SK-N-MC (cell line): ENCODE measurements at regions not wholly inside any gene's neighbourhood (a gene's known extent, or its start where the extent isn't known, plus 50 kb on each side); places are given as distances from the start of the nearest gene placed in this dataset.

Source experiments
- DNase-seq: peaks from one replicate; pipeline ENCODE4 v3.0.0-alpha.2; 2011; ENCODE audit warnings: low read depth, low spot score
- H3K27ac ChIP-seq: fragments of 200-600 bp; sonication (generic); 2 replicates; pipeline ENCODE4 v1.5.1; 2016; ENCODE audit warnings: mixed run types
- H3K36me3 ChIP-seq: fragments of 200-600 bp; sonication (generic); 2 replicates; pipeline ENCODE4 v1.6.1; 2017; ENCODE audit warnings: antibody characterized with exemption, low read length, mixed read lengths; ENCODE audit not compliant: insufficient read depth
- H3K4me3 ChIP-seq: fragments of 200-600 bp; sonication (generic); 2 replicates; pipeline ENCODE4 v1.5.1; 2016
- H3K9ac ChIP-seq: fragments of 200-600 bp; sonication (generic); 2 replicates; pipeline ENCODE4 v1.8.0; 2017; ENCODE audit warnings: mixed run types, mixed read lengths; ENCODE audit not compliant: insufficient read length
- H3K9me3 ChIP-seq: fragments of 200-600 bp; sonication (generic); 2 replicates; pipeline ENCODE4 v1.6.1; 2017; ENCODE audit warnings: low read depth, mild to moderate bottlenecking, antibody characterized with exemption, low read length, moderate library complexity, mixed read lengths
- EZH2 ChIP-seq: fragments of 200-600 bp; sonication (generic); IDR thresholded peaks from one replicate; pipeline ENCODE4 v1.6.1; 2017; ENCODE audit warnings: antibody characterized with exemption
- FOXP2 ChIP-seq: optimal IDR thresholded peaks from 2 replicates; pipeline ENCODE3; 2011; ENCODE audit warnings: mild to moderate bottlenecking, moderate library complexity; ENCODE audit not compliant: insufficient read depth; ENCODE audit errors: extremely low read length, control extremely low read depth
- POLR2AphosphoS5 ChIP-seq: IDR thresholded peaks from 2 replicates; pipeline ENCODE4 v1.6.1; 2012; ENCODE audit warnings: mild to moderate bottlenecking, low read depth, low read length, borderline replicate concordance

GRCh38 chr4:137998666-137999429 lies 243.3 kb downstream of the SLC7A11 start:
- no peak for TF ChIP-seq POLR2AphosphoS5
- TF ChIP-seq FOXP2, result no peak
- no peak for TF ChIP-seq EZH2
- no peaks in the 10 kb centered on the region for H3K36me3 ChIP-seq
- no peaks in the 10 kb centered on the region for H3K9me3 ChIP-seq
- DNase-seq, result no peak
- peak overlapping the region; percentile 52; the same call in 1 of the 2 replicates for H3K27ac ChIP-seq
- no peak overlapping the region for H3K9ac ChIP-seq
- no peak overlapping the region; the same call in 1 of the 2 replicates for H3K4me3 ChIP-seq

GRCh38 chr4:137997496-137997895 lies 244.7 kb downstream of the SLC7A11 start:
- Histone ChIP-seq H3K9me3 (no peaks in the 10 kb centered on the region), H3K36me3 (no peaks in the 10 kb centered on the region), H3K27ac (no peak overlapping the region), H3K9ac (no peak overlapping the region), H3K4me3 (no peak overlapping the region)
- TF ChIP-seq FOXP2, result no peak
- no peak for TF ChIP-seq EZH2
- no peak for TF ChIP-seq POLR2AphosphoS5
- DNase-seq, result no peak

- Histone ChIP-seq H3K9ac (no peak overlapping the region), H3K36me3 (no peaks in the 10 kb centered on the region), H3K4me3 (no peak overlapping the region), H3K27ac (no peak overlapping the region), H3K9me3 (no peaks in the 10 kb centered on the region)
- DNase-seq, result no peak
- TF ChIP-seq EZH2 (no peak), FOXP2 (no peak)
Measured at GRCh38 chr4:137994853-137995252, 247.3 kb downstream of the SLC7A11 start.

- H3K4me3 ChIP-seq, result no peak overlapping the region
- H3K9me3 ChIP-seq, result no peaks in the 10 kb centered on the region
- H3K27ac ChIP-seq, result no peak overlapping the region
- DNase-seq, result no peak
- no peak for TF ChIP-seq POLR2AphosphoS5
- TF ChIP-seq FOXP2, result no peak
- no peak for TF ChIP-seq EZH2
- no peak overlapping the region for H3K9ac ChIP-seq
- no peaks in the 10 kb centered on the region for H3K36me3 ChIP-seq
Measured at GRCh38 chr4:137993232-137993631, 248.9 kb downstream of the SLC7A11 start.

GRCh38 chr4:137981277-137981676 lies 260.9 kb downstream of the SLC7A11 start:
- H3K4me3 ChIP-seq, result no peak overlapping the region
- no peak for DNase-seq
- no peaks in the 10 kb centered on the region for H3K36me3 ChIP-seq
- H3K9me3 ChIP-seq, result no peaks in the 10 kb centered on the region
- H3K27ac ChIP-seq, result no peak overlapping the region
- no peak for TF ChIP-seq FOXP2
- no peak for TF ChIP-seq EZH2
- TF ChIP-seq POLR2AphosphoS5, result no peak
- no peak overlapping the region for H3K9ac ChIP-seq

GRCh38 chr4:137980641-137981040 lies 261.5 kb downstream of the SLC7A11 start:
- no peak for DNase-seq
- TF ChIP-seq EZH2, result no peak
- TF ChIP-seq POLR2AphosphoS5, result no peak
- TF ChIP-seq FOXP2, result no peak
- H3K27ac ChIP-seq, result no peak overlapping the region

GRCh38 chr4:137979938-137980337 lies 262.2 kb downstream of the SLC7A11 start:
- no peak overlapping the region for H3K27ac ChIP-seq
- no peaks in the 10 kb centered on the region for H3K36me3 ChIP-seq
- H3K9me3 ChIP-seq, result no peaks in the 10 kb centered on the region
- DNase-seq, result no peak
- H3K4me3 ChIP-seq, result no peak overlapping the region
- no peak overlapping the region for H3K9ac ChIP-seq
- TF ChIP-seq FOXP2 (no peak), POLR2AphosphoS5 (no peak), EZH2 (no peak)

More at GRCh38 chr4:137980641-137981040, 261.5 kb downstream of the SLC7A11 start:
- Histone ChIP-seq H3K36me3 (no peaks in the 10 kb centered on the region), H3K9ac (no peak overlapping the region), H3K4me3 (no peak overlapping the region), H3K9me3 (no peaks in the 10 kb centered on the region)

GRCh38 chr4:137968956-137969678 lies 273.0 kb downstream of the SLC7A11 start:
- no peak for TF ChIP-seq FOXP2
- no peak overlapping the region for H3K4me3 ChIP-seq
- no peaks in the 10 kb centered on the region for H3K36me3 ChIP-seq
- no peak for DNase-seq
- no peak overlapping the region for H3K27ac ChIP-seq
- H3K9ac ChIP-seq, result no peak overlapping the region
- H3K9me3 ChIP-seq, result no peaks in the 10 kb centered on the region
